Left forelimb (tissue), 1 donor: ENCODE measurements at regions not wholly inside any gene's neighbourhood (a gene's known extent, or its start where the extent isn't known, plus 50 kb on each side); places are given as distances from the start of the nearest gene placed in this dataset.
"Not testable (repeated sequence)": the region's sequence is repeated elsewhere in the genome, so short reads cannot be mapped to it uniquely, and the experiment has no call there.

ENCODE experiments used
- DNase-seq: peaks from one replicate; pipeline ENCODE4 v3.0.0-alpha.2; 2018; ENCODE audit warnings: low spot score

DNA sequence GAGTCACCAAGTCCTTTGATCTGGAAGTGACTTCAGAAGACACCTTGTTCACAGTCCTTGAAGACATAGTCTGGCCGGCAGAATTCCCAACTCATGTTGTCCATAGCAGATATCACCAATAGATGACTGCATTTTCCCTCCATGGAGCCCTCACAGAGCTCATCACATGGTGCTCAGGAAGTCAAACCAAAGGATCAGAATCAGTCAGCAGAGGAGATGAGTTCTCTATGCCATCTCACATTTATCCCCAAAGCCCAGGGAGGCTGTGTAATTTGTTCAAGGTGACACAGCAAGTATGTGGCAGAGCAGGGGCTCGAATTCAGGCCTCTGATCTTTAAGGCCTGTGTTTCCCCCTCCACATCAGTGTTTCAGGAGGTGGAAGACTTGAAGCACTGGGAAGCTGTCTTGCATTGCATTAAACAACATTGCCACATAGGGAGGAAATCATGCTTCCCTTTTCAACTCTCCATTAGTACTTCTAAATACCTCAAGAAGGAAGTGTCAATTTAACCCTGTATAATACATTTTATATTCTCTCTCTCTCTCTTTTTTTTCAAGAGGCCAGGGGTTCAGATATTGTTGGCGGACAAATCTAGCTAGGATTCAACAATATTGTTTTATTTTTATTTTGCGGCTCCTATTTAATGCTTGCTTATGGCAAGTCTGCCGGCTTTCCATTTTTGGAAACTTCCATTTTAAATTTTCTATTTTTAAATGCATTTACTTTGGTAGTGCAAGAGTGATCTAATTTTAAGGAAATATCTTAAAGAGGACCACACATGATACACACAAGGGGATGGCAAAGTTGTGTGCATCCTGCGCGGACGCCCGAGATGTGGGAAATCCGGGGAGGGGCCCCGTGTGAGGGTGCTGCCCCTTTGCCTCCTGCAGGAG is 61.9 kb downstream of the NPIPB5 start:
- not testable (repeated sequence) for DNase-seq

DNA sequence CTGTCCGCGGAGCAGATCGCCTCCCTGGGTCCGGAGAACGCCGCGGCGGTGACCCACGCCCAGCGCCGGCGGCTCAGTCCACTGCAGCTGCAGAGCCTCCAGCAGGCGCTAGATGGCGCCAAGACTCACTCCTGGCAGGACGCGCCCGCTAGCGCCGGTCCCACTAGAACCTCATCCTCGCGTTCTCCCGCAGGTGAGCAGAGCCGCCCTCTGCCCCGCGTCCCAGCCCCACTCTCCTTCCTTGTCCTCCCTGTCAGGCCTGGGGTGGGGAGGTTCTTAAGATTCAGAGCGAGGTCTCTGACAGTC is 62.5 kb downstream of the NPIPB5 start:
- DNase-seq = not testable (repeated sequence)

DNA sequence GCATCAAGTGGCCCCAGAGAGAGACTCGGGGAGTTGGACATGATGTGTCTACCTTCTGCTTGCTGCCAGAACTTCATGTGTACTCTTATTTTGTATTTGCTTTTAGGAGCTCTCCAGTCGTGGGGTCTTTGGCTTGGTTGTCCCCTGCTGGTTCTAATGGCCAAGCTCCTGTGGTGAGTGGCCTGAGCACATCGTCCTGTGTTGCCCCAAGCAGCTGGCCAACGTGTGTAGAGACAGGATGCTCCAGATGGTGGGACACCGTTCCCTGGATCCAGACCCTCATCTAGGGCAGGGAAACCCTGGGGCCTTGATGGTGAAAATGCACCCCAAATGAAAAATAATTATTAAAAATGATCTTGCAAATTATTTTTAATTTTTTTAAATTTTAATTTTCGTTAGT is 65.8 kb downstream of the NPIPB5 start:
- not testable (repeated sequence) for DNase-seq

DNA sequence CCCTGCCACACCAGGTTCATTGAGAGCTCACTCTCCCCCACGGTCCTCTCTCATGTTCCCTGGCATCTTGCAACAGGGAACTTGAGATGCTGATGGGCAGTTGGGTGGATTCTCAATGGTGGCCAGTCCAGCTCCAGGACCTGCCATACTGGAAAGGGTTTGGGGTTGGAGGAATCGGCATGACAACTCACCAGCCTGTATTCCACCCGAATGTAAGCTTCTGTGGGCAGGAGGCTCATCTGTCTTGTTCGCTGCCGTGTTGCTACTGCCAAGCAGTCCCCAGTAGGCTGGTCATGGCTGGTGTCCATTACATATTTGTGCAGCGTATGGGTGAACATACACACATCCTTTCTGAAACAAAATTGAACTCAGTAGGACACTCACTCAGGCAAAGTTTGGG is 72.5 kb downstream of the NPIPB5 start:
- not testable (repeated sequence) for DNase-seq

DNA sequence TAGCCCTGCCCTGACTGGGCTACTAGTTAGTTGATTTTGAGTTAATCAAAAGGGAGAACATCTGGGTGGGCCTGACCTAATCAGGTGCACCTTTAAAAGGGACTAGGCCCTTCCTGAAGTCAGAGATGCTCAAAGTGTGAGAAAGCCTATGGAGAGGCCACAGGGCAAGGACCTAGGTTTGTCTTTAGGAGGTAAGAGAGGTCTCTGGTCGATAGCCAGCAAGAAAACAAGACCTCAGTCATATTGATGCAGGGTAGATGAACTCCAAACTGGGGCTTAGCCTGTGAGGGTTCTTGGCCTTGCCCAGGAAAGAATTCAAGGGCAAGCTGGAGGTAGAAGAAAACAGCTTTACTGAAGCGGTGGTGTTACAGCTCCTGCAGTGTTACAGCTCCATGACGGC is 73.8 kb downstream of the NPIPB5 start:
- DNase-seq = not testable (repeated sequence)

DNA sequence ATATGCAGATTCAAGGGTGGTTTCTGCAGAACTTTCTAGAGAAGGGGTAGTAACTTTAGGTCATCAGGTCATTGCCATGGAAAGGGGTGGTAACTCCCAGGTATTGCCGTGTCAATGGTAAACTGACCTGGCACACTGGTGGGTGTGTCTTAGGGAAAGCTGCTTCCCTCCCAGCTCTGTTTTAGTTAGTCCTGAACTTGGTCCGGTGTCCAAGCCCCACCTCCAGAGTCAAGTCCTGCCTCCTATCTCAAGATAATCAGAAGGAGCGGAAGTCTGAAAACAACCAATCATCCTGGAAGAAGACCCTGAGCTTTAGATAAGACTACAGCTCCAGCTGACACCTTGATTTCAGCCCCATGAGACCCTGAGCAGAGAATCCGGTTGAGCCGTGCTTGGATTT is 74.2 kb downstream of the NPIPB5 start:
- DNase-seq = not testable (repeated sequence)

DNA sequence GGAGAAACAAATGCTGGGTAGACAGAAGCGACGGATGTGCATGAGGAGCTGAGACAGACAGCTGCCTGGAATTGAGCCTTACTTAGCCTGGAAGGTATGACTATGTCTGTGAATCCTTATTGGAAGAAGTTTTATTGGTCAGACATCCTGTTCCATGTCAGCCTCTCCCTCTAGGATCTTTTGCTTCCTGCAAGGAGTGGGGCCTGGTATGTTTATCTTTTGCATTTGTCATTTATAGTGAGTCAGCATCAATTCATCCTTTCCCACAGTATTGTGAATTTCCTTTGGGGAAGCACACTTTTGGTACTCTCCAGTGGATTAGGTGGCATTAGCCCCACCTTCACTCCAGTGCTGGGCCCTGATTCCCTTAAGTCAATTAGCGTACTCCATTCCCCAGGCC is 74.7 kb downstream of the NPIPB5 start:
- DNase-seq = not testable (repeated sequence)

DNA sequence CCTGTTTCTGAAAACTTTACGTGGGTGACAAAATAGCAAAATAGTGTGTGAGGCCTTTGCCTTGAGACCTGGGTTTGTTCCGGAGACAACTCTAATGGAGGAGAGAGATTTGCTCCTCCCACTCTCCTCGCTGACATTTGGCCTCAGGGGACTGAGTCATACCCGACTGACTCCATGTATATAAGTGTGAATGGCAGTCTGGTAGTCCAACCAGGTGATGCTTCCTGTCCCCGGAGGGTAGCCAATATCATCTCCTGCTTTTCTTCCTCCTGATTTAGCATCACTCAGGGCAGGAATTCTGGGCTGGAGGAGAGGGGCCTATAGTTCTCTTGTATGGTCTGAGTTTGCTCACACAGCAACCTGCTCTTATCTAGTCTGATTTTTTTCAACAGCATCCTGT is 76.0 kb downstream of the NPIPB5 start:
- DNase-seq = not testable (repeated sequence)

DNA sequence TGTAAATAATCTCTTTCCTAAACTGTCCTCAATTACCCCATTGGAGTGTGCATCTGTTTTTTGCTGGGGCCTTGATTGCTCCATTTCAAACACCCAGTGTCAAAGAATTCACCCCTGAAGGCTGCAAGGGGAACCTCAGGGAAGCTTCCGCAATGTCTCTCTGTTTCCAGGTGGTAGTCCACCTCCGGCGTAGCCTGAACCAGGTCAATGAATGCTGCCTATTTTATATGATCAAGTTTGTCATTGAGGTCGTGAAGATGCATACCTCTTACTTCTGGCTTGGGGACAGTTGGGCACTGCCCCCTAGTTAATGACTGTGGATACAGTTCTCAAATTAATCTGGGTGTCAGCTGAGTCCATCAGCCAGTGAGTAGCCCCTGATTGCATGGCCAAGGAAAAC is 79.1 kb downstream of the NPIPB5 start:
- DNase-seq = not testable (repeated sequence)

DNA sequence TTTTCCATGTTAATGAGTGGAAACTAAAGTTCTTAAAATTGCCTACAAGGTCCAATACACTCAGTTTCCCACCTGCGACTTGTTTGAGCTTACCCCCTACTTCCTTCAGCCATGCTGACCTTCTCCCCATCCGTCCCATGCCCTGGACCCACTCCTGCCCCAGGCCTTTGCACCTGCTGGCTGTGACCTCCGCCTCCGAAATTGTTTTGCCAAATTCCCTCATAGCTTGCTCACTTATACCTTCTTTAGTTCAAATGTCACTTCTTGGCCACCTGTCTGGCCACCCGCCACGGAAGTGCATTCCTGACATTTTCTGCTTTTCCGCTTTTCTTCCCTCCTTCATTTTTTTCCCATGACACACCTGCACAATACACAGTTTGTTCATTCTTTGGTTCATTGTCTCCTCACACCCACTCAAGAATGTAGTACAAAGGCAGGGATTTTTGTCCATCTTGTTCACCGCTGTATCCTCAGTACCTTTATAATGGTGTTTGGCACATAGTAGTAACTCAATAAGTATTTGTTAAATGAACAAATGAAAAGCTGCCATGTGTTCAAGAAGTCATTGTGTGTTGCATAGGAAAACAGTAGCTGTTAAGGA is 85.9 kb downstream of the NPIPB5 start:
- DNase-seq = not testable (repeated sequence)

DNA sequence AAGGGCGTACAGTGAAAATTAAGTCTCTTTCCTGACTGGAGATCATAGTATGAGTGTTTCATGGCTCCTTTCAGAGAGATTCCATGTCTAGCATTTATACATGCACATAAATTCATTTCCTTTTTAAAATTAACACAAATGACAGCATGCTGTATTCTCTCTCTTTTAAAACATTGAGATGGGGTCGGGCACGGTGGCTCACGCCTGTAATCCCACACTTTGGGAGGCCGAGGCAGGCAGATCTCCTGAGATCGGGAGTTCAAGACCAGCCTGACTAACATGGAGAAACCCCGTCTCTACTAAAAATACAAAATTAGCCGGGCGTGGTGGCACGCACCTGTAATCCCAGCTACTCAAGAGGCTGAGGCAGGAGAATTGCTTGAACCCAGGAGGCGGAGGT is 93.1 kb downstream of the NPIPB5 start:
- DNase-seq = not testable (repeated sequence)

DNA sequence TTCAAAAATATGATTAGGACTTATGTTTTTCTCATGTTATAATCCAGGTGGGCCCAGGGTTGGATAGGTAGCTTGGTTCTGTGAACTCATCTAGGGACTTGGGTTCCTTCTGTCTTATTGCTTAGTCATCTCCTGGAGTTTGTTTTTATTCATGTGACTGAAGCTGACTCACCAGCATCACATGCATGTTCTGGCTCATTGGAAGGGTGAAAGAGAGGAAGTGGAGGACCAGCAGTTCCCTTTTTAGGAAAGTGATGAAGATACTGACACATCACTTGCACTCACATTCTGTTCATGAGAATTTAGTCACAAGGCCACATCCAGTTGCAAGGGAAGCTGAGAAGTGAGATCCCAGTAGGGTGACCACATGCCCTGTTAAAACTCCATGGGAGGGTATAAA is 95.9 kb downstream of the NPIPB5 start:
- DNase-seq = not testable (repeated sequence)

DNA sequence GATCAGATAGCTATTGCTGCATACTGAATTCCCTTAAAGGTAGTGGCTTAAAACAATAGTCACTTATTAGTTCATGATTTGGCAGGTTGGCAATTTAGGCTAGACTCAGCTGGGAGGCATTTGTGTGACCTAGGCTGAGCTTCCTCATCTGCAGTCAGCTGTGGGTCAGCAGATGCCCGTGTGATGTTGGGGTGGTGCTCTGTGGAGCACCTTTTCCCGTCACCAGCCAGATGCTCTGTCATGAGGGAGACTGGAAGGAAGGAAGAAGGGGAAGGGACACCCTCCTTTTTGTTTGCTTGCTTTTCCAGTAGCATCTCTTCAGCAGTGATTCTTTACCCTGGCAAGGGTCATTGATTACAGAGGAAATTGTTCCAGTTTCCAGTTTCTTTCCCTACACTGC is 99.1 kb downstream of the NPIPB5 start:
- not testable (repeated sequence) for DNase-seq

DNA sequence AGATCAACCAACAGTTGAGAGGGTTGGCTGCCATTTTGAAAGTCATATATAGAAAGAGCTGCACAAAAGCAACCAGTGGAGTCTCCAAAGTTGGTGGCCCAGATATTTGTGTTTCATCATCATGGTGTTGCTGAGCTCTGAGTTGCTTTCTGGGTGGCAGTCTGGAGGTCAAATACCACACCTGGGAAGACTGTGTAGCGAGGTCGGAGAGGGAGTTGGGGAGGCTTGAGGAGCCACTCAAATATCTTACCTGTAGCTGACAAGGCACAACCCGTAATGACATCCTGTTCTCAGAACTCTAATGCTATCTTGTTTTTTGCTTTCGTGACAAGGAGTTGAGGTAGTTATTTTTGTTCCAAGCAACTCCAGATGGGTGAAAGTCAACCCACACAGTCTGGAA is 100.4 kb downstream of the NPIPB5 start:
- not testable (repeated sequence) for DNase-seq

DNA sequence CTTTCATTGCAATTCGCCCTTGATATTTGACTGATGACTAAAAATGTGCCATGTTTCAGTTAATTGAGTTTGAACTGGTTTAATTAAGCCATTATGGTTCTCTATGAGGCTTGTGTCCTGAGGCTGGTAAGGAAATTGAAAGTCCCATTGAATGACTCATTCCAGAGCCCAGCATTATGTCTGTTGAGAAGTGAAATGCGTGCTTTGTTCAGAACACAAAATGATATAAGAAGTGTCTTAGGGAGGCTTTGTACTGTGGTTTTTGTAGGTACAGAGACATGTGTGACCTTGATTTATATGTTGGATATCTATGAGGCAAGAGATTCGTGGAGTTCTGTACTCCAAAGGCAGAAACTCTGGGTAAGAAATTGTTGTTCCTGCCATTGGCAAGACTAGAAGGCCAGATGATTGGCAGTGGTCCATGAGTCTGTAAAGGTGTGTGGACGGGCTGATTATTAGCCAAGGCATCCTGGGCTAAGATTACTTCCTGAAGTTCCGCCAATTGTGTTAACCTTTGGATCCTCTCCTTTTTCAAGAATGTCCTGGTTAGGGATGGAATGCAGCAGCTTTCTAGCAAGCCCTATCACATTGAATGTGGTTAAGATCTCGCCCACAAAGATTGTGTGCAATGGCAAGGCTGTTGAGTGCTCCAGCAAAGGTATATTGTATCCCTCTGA is 103.7 kb downstream of the NPIPB5 start:
- DNase-seq = no peak

DNA sequence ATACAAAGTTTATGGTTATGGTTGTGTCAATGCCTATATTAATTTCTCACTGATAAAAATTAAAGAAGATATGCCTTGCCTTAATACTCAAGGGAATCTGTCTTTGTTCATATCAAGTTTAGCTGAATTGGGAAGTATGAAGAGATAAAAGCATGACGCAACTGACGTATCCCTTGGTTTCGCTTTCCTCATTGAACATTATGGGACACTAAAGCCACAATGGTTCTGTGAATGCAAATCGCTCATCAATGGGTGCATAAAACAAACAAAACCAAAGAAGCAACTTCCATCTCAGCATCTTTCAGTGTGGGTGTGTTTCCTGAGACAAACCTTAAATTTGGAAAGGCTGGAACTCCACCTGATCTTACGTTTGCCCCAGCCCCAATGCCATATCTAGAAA is 108.2 kb downstream of the NPIPB5 start:
- DNase-seq = no peak

DNA sequence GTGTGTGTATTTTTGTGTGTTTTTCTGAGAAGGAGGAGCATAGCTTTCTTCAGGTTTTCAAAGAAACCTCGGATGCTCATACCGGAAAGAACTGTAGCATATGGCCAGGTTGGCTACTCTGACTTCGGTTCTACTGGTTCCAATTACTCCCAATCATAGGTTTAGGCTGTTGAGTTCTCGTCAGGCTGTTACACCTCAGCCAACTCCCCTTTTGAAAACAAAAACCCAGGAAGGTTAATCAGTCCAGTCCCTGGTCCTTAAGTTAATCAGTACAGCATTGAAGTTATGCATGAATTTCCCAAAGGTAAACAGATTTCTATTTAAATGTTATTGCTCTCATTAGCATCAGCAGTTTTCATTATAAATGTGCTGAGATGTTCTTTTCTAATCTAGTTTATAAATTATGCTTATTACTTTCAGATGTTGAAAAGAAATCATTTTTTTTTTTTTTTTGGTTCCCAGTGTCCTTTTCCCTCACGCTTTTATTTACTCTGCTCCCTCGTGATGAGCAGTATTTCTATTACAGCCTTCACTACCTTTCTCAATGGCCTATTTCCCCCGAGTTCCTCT is 111.0 kb downstream of the NPIPB5 start:
- DNase-seq = no peak

DNA sequence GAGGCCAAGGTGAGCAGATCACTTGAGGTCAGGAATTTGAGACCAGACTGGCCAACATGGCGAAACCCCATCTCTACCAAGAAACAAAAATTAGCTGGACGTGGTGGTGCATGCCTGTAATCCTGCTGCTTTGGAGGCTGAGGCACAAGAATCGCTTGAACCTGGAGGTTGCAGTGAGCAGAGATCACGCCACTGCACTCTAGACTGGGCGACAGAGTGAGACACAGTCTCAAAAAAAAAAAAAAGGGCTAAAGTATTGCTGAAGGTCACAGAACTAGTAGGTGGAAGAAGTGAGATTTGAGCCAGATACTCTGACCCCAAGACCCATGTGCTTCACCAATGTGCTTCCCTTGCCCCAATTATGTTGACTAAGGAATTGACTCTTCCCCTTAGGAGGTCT is 112.0 kb downstream of the NPIPB5 start:
- no peak for DNase-seq

DNA sequence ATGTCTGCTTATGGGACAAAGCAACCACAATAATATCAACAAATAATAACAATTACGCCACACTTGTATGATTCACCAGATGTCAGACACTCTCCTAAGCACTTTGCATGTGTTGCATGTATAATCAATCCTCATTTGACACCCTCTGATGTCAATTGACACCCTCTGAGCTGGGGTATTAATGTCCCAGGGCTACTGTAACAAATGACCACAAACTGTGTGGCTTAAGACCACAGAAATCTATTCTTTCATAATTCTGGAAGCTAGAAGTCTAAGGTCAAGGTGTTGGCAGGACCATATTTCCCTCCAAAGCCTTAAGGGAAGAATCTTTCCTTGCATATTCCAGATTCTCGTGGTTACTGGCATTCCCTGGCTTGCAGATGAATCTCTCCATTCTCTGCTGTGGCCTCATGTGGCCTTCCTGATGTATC is 112.7 kb downstream of the NPIPB5 start:
- DNase-seq = no peak

DNA sequence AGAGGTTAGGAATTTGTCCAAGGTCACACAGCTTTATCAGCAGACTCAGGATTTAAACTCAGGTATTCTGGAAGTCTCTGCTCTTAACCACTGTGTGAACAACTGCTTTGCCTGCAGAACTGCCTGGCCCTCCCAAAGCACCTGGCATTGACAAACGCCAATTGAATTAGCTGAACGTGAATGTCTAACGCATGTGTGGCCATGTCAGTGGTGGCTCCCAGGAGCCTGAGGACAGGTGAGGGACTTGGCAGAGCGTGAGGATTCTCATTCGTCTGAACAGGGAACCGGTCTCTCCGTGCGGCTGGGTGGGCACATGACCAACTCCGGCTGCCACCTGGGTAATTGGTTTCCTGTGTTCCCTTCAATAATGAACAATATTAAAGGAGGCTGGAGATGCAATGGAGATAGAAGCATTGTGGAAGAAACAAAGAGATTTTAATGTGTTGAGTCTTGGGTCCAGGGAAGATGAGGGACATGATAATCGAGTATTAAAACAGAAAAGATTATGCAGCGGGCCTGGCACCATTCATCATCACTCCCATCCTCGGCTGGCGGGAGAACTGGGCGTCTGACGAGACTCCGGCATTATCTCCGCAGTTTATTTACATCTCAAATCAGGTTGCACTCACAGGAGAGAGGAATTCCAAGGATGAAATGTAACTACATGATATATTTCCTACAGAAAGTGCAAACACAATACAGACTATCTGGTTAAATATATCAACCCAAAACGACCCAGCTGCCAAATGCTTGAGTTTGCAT is 113.5 kb downstream of the NPIPB5 start:
- DNase-seq = no peak

DNA sequence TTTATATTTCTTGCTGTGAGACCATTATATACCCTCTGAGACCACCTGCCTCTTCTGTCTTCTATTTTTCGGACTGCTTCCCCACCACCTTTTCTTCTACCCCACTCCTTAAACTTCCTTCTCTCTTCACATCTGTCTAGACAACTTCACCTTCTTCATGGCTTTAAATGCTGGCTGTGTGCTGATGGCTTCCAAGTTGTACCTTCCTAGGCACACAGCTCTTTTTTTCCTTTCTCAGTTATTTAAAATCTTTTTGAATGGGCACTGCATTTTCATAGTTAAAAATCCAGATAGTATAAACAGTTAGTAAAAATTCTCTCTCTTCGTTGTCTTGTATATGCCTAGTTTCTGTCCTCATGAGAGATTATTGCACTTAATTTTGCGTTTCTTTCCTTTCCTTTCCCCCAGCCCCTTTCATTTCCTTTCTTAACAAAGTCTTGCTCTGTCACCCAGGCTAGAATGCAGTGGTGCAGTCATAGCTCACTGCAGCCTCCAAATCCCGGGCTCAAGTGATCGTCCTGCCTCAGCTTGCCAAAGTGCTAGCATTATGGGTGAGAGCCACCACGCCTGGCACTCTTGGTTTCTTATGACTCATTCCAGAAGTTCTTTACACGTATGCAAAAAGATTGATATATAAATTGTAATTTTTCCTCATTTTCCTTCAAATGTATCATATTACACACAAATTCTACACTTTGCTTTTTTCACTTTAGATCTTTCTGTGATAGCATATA is 114.3 kb downstream of the NPIPB5 start:
- DNase-seq = no peak
